ENCODE measurements at regions not wholly inside any gene's neighbourhood (a gene's known extent, or its start where the extent isn't known, plus 50 kb on each side); places are given as distances from the start of the nearest gene placed in this dataset.

DNA sequence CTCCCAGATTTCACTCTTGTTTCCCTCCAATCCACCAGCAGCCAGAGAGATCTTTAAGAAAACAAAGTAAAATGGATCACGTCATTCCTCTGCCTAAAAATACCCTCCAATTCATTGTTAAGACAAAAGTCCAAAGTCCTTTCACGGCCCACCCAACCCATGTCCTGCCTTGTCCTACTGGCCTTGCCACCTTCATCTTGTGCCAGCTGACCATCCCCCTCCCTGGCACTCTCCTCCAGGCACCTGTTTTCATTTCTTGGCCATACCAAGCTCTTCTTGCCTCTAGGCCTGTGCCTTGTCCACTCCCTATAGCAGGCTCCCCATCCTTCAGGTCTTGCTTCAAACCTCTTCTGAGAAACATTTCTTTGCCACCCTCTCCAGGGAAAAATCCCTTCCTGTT lies 307.6 kb downstream of the MSX2 start:
- BruUV-seq (replicated peaks), result no TSS peak

DNA sequence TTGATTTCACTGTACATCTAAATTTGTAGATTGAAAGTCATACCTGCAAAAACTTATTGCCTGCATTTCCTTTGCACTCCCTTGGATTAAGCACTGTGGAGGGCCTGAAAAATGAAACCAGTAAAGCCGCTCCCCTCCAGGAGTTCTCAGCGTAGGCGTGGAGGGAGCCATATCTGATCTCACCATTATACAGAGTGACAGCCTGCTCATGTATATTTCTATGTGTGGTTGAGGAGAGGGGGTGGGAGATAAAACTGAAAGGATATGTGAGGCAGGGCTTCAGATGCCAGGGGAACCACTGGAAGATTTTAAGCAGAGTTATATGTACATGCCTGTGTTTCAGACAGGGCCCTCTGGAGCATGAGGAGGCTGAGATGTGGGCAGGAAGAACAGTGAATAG lies 303.0 kb downstream of the MSX2 start:
- DNase-seq, result no peak
- H3K9me3 Mint-ChIP-seq (ENCODE audit: unreplicated experiment), result peaks cover 9% of the 10 kb centered on the region
- TF ChIP-seq, protein P1, sequence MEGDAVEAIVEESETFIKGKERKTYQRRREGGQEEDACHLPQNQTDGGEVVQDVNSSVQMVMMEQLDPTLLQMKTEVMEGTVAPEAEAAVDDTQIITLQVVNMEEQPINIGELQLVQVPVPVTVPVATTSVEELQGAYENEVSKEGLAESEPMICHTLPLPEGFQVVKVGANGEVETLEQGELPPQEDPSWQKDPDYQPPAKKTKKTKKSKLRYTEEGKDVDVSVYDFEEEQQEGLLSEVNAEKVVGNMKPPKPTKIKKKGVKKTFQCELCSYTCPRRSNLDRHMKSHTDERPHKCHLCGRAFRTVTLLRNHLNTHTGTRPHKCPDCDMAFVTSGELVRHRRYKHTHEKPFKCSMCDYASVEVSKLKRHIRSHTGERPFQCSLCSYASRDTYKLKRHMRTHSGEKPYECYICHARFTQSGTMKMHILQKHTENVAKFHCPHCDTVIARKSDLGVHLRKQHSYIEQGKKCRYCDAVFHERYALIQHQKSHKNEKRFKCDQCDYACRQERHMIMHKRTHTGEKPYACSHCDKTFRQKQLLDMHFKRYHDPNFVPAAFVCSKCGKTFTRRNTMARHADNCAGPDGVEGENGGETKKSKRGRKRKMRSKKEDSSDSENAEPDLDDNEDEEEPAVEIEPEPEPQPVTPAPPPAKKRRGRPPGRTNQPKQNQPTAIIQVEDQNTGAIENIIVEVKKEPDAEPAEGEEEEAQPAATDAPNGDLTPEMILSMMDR (IDR thresholded peaks at IDR 0.05; ENCODE audit: insufficient read depth in 1 of 2, low read depth in 1 of 2, low read length in 1 of 2, severe bottlenecking in 1 of 2, unreplicated experiment in 1 of 2), result no peak

More for the DNA sequence above, 307.6 kb downstream of the MSX2 start:
- no peaks in the 10 kb centered on the region for H3K9me3 Mint-ChIP-seq (ENCODE audit: unreplicated experiment)
- H3K4me1 Mint-ChIP-seq (ENCODE audit: low read depth, unreplicated experiment), result no peaks in the 10 kb centered on the region
- H3K4me3 Mint-ChIP-seq (ENCODE audit: unreplicated experiment), result no peak overlapping the region
- POLR2A ChIA-PET, result no interaction called here
- peaks cover 4% of the 10 kb centered on the region for H3K27me3 Mint-ChIP-seq (ENCODE audit: insufficient read depth, unreplicated experiment)
- no peaks in the 10 kb centered on the region for H3K4me1 ChIP-seq
- CTCF ChIA-PET, result no interaction called here
- no peaks in the 10 kb centered on the region for H3K36me3 ChIP-seq (ENCODE audit: control insufficient read depth, insufficient read depth, low read length)
- H3K27ac Mint-ChIP-seq (ENCODE audit: unreplicated experiment), result no peak overlapping the region
- no peaks in the 10 kb centered on the region for H3K36me3 Mint-ChIP-seq (ENCODE audit: insufficient read depth, unreplicated experiment)
- DNase-seq, result no peak
- no peaks in the 10 kb centered on the region for H3K27me3 ChIP-seq (replicated peaks; ENCODE audit: control insufficient read depth, insufficient read depth, low read length)
- TF ChIP-seq, protein P1 (IDR thresholded peaks at IDR 0.05; ENCODE audit: insufficient read depth in 1 of 2, low read depth in 1 of 2, low read length in 1 of 2, severe bottlenecking in 1 of 2, unreplicated experiment in 1 of 2), result no peak
- no peaks in the 10 kb centered on the region for H3K9me3 ChIP-seq
- no peak overlapping the region for H3K4me3 ChIP-seq (ENCODE audit: low read depth, low read length)
- intact Hi-C loops (cut with micrococcal nuclease; ENCODE audit: unreplicated experiment), result no loop called here

DNA sequence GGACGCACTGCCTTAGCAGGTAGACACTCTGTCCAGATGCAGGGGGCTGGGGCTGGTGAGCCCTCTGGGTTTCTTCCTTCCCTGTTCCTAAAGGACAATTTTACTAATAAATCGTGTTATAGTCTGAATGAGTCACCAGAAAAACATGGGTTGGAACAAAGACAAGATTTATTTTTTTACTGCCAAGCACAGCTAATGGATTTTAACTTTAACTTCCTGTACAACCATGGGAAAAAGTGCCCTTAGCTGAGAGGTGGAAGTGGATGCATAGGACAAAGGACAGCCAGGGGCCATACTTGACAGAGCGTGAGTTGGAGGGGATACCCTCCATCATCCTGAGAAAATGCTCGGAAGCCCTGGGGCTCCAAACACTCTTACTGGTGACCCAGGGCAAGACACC lies 300.7 kb downstream of the MSX2 start:
- no peak overlapping the region for H3K4me3 ChIP-seq (ENCODE audit: low read depth, low read length)

More for the DNA sequence above, 303.0 kb downstream of the MSX2 start:
- Histone ChIP-seq H3K9me3 (peaks cover 4% of the 10 kb centered on the region; the same call in 1 of the 2 replicates), H3K4me1 (no peaks in the 10 kb centered on the region), H3K4me3 (ENCODE audit: low read depth, low read length) (no peak overlapping the region), H3K36me3 (ENCODE audit: control insufficient read depth, insufficient read depth, low read length) (no peaks in the 10 kb centered on the region), H3K27me3 (replicated peaks; ENCODE audit: control insufficient read depth, insufficient read depth, low read length) (no peaks in the 10 kb centered on the region)
- H3K27me3 Mint-ChIP-seq (ENCODE audit: insufficient read depth, unreplicated experiment), result no peaks in the 10 kb centered on the region
- BruUV-seq (replicated peaks), result no TSS peak
- ChIA-PET CTCF (no interaction called here), POLR2A (no interaction called here)
- intact Hi-C loops (cut with micrococcal nuclease; ENCODE audit: unreplicated experiment), result no loop called here
- no peak overlapping the region for H3K27ac Mint-ChIP-seq (ENCODE audit: unreplicated experiment)
- no peaks in the 10 kb centered on the region for H3K4me1 Mint-ChIP-seq (ENCODE audit: low read depth, unreplicated experiment)
- no peak overlapping the region for H3K4me3 Mint-ChIP-seq (ENCODE audit: unreplicated experiment)
- H3K36me3 Mint-ChIP-seq (ENCODE audit: insufficient read depth, unreplicated experiment), result no peaks in the 10 kb centered on the region

More for the DNA sequence above, 300.7 kb downstream of the MSX2 start:
- Mint-ChIP-seq H3K4me1 (ENCODE audit: low read depth, unreplicated experiment) (no peaks in the 10 kb centered on the region), H3K27ac (ENCODE audit: unreplicated experiment) (no peak overlapping the region), H3K4me3 (ENCODE audit: unreplicated experiment) (no peak overlapping the region), H3K36me3 (ENCODE audit: insufficient read depth, unreplicated experiment) (no peaks in the 10 kb centered on the region), H3K27me3 (ENCODE audit: insufficient read depth, unreplicated experiment) (peaks cover 10% of the 10 kb centered on the region), H3K9me3 (ENCODE audit: unreplicated experiment) (peaks cover 9% of the 10 kb centered on the region)
- intact Hi-C loops (cut with micrococcal nuclease; ENCODE audit: unreplicated experiment), result no loop called here
- Histone ChIP-seq H3K4me1 (no peaks in the 10 kb centered on the region), H3K9me3 (peaks cover 4% of the 10 kb centered on the region; the same call in 1 of the 2 replicates), H3K27me3 (replicated peaks; ENCODE audit: control insufficient read depth, insufficient read depth, low read length) (no peaks in the 10 kb centered on the region), H3K36me3 (ENCODE audit: control insufficient read depth, insufficient read depth, low read length) (no peaks in the 10 kb centered on the region)
- POLR2A ChIA-PET, result no interaction called here
- no peak for DNase-seq
- CTCF ChIA-PET, result no interaction called here
- TF ChIP-seq, protein P1 (IDR thresholded peaks at IDR 0.05; ENCODE audit: insufficient read depth in 1 of 2, low read depth in 1 of 2, low read length in 1 of 2, severe bottlenecking in 1 of 2, unreplicated experiment in 1 of 2), result no peak
- BruUV-seq (replicated peaks), result no TSS peak
